Hepatocyte (in vitro differentiated cells): ENCODE measurements at regions not wholly inside any gene's neighbourhood (a gene's known extent, or its start where the extent isn't known, plus 50 kb on each side); places are given as distances from the start of the nearest gene placed in this dataset.
A peak's percentile ranks its signal among the peaks of the same experiment; 100 is the strongest.

Source experiments
- DNase-seq: peaks from one replicate; pipeline ENCODE4 v3.0.0-alpha.2; 2016; ENCODE audit warnings: low spot score
- H2AFZ ChIP-seq: fragments of 200-600 bp; sonication (generic); 2 replicates; pipeline ENCODE4 v1.6.0; 2016; ENCODE audit warnings: antibody characterized with exemption, mild to moderate bottlenecking
- H3K27ac ChIP-seq: fragments of 200-600 bp; sonication (generic); 2 replicates; pipeline ENCODE4 v1.5.1; 2016; ENCODE audit warnings: mild to moderate bottlenecking
- H3K27me3 ChIP-seq: fragments of 200-600 bp; sonication (generic); 2 replicates; pipeline ENCODE4 v1.6.1; 2016
- H3K36me3 ChIP-seq: fragments of 200-600 bp; sonication (generic); replicated peaks from 2 replicates; pipeline ENCODE4 v1.5.1; 2016; ENCODE audit warnings: low read depth; ENCODE audit not compliant: insufficient read depth
- H3K4me1 ChIP-seq: fragments of 200-600 bp; sonication (generic); 2 replicates; pipeline ENCODE4 v1.5.1; 2016; ENCODE audit warnings: mild to moderate bottlenecking, moderate library complexity; ENCODE audit not compliant: insufficient read depth
- H3K4me2 ChIP-seq: fragments of 200-600 bp; sonication (generic); 2 replicates; pipeline ENCODE4 v1.6.0; 2016
- H3K4me3 ChIP-seq: fragments of 200-600 bp; sonication (generic); 2 replicates; pipeline ENCODE4 v1.5.1; 2016; ENCODE audit warnings: mild to moderate bottlenecking
- H3K79me2 ChIP-seq: fragments of 200-600 bp; sonication (generic); 2 replicates; pipeline ENCODE4 v1.6.0; 2017; ENCODE audit warnings: mild to moderate bottlenecking
- H3K9me2 ChIP-seq: fragments of 200-600 bp; sonication (generic); replicated peaks from 2 replicates; pipeline ENCODE4 v1.6.0; 2017; ENCODE audit warnings: mild to moderate bottlenecking; ENCODE audit not compliant: insufficient read depth
- H3K9me3 ChIP-seq: fragments of 200-600 bp; sonication (generic); 2 replicates; pipeline ENCODE4 v1.5.1; 2016; ENCODE audit warnings: low read depth, mild to moderate bottlenecking
- H4K20me1 ChIP-seq: fragments of 200-600 bp; sonication (generic); 2 replicates; pipeline ENCODE4 v1.6.0; 2016; ENCODE audit warnings: mild to moderate bottlenecking; ENCODE audit not compliant: insufficient read depth, poor library complexity, severe bottlenecking
- EZH2 ChIP-seq: fragments of 200-600 bp; sonication (generic); IDR thresholded peaks from 2 replicates; pipeline ENCODE4 v1.6.1; 2016; ENCODE audit warnings: antibody characterized with exemption, mild to moderate bottlenecking, borderline replicate concordance
- EZH2phosphoT487 ChIP-seq: fragments of 200-600 bp; sonication (generic); IDR thresholded peaks from one replicate; pipeline ENCODE4 v1.6.1; 2018; ENCODE audit warnings: antibody characterized with exemption, mild to moderate bottlenecking, low read depth, moderate library complexity; ENCODE audit not compliant: unreplicated experiment, severe bottlenecking
- WGBS: methylation state at CpG from one replicate; pipeline ENCODE4 v1.1.6; 2016; ENCODE audit warnings: low lambda C conversion rate; ENCODE audit errors: missing lambda C conversion rate; 5-methylcytosine and 5-hydroxymethylcytosine counted together
- TF ChIP-seq, protein P1 (sequence below): fragments of 200-600 bp; sonication (generic); IDR thresholded peaks from 2 replicates; pipeline ENCODE4 v1.5.1; 2016; ENCODE audit warnings: antibody characterized with exemption, mild to moderate bottlenecking; ENCODE audit not compliant: poor library complexity

DNA sequence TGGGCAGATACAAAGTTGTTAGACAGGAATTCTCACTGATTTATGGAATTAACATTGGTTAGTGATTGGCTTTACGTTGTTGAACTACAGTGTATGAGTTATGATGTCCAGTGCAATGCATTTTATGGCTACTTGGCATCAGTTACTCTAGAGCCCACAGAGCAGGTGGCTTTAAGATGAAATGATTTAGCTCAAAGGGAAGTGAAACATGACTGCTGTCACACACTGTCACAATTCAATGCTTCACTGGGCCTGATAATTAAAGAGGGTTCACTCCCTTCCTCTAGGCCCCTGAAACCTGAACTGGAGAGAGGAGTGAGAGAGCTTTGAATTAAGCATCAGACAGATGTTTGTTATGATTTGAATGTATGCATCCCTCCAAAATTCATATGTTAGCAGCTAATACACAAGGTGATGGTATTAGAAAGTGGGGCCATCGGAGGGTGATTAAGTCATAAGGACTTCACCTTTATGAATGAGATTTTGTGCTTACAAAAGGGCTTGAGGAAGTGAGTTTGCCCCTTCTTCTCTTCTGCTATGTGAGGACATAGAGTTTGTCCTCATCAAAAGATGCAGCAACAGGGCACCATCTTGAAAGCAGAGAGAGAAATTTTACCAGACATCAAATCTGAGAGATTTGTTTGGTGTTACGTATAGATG, 175.8 kb upstream of the GRIN2B start:
- 89% methylated on average over 3 of the region's 3 CpGs for WGBS
- H3K4me1 ChIP-seq, result no peaks in the 10 kb centered on the region
- no peak overlapping the region for H2AFZ ChIP-seq
- no peaks in the 10 kb centered on the region for H3K79me2 ChIP-seq
- no peaks in the 10 kb centered on the region for H3K9me3 ChIP-seq
- H3K36me3 ChIP-seq, result no peaks in the 10 kb centered on the region
- H4K20me1 ChIP-seq, result no peaks in the 10 kb centered on the region
- no peak overlapping the region for H3K4me3 ChIP-seq
- DNase-seq, result no peak
- H3K9me2 ChIP-seq, result no peaks in the 10 kb centered on the region
- H3K27ac ChIP-seq, result no peak overlapping the region
- TF ChIP-seq, protein P1, sequence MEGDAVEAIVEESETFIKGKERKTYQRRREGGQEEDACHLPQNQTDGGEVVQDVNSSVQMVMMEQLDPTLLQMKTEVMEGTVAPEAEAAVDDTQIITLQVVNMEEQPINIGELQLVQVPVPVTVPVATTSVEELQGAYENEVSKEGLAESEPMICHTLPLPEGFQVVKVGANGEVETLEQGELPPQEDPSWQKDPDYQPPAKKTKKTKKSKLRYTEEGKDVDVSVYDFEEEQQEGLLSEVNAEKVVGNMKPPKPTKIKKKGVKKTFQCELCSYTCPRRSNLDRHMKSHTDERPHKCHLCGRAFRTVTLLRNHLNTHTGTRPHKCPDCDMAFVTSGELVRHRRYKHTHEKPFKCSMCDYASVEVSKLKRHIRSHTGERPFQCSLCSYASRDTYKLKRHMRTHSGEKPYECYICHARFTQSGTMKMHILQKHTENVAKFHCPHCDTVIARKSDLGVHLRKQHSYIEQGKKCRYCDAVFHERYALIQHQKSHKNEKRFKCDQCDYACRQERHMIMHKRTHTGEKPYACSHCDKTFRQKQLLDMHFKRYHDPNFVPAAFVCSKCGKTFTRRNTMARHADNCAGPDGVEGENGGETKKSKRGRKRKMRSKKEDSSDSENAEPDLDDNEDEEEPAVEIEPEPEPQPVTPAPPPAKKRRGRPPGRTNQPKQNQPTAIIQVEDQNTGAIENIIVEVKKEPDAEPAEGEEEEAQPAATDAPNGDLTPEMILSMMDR, result no peak
- no peak for TF ChIP-seq EZH2
- no peak for TF ChIP-seq EZH2phosphoT487
- no peak overlapping the region for H3K4me2 ChIP-seq
- H3K27me3 ChIP-seq, result no peaks in the 10 kb centered on the region

DNA sequence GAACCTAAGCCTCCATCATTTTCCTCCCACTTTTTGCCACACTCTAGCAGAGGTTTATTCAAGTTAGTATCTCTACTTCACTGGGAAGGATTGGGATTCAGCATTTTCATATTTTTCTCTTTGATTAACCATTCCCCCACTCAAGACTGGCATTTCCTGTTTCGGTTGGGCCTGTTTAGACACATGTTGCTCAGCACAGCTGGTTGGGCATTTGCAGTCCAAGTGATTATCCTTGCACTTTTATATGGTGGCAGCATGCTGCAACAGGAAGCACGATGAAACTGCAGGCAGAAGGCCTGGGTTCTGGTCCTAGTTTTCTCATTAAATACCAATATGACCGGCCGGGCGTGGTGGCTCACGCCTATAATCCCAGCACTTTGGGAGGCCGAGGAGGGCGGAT, 182.9 kb upstream of the GRIN2B start:
- Histone ChIP-seq H3K9me2 (no peaks in the 10 kb centered on the region), H3K27ac (no peak overlapping the region), H3K27me3 (no peaks in the 10 kb centered on the region), H3K79me2 (no peaks in the 10 kb centered on the region), H3K4me2 (no peak overlapping the region), H4K20me1 (no peaks in the 10 kb centered on the region), H3K4me1 (no peaks in the 10 kb centered on the region), H3K9me3 (no peaks in the 10 kb centered on the region), H3K36me3 (no peaks in the 10 kb centered on the region), H2AFZ (no peak overlapping the region), H3K4me3 (no peak overlapping the region)
- no peak for DNase-seq
- 93% methylated on average over 8 of the region's 8 CpGs for whole genome bisulfite sequencing
- TF ChIP-seq, protein P1, result no peak
- TF ChIP-seq EZH2 (no peak), EZH2phosphoT487 (no peak)

DNA sequence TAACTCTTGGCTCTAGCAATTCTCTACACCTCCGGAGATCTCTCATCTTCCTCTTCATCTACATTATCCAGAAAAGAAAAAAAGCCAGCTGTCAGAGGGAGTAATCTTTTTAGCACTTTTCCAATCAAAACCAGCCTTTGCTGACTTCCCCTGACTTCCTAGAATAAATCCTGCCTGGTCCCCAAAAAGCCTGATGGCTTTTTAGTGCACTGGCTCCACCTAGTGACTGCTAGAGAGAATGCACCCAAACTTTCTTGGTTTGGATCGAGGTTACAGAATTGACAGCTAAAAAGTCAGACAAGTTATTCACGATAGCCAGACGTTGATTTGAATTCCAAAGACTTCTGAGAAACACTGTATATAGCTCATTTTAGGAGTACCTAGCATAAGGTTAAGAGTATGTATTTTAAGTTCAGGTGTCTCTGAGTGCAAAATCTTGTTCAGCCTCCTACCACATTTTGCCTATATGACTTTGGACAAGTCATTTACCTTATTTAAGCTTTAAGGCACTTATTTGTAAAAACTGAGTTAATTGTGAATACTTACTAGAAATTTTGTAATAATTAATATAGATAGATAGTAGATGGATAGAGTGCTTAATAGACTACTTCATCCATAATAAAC, 185.7 kb upstream of the GRIN2B start:
- no peaks in the 10 kb centered on the region for H4K20me1 ChIP-seq
- no peaks in the 10 kb centered on the region for H3K36me3 ChIP-seq
- H2AFZ ChIP-seq, result no peak overlapping the region
- no peak overlapping the region for H3K27ac ChIP-seq
- DNase-seq, result peak; percentile 66
- H3K4me2 ChIP-seq, result no peak overlapping the region
- TF ChIP-seq EZH2phosphoT487 (no peak), EZH2 (no peak)
- TF ChIP-seq, protein P1, result peak; percentile 97
- no peaks in the 10 kb centered on the region for H3K9me2 ChIP-seq
- H3K9me3 ChIP-seq, result no peaks in the 10 kb centered on the region
- no peaks in the 10 kb centered on the region for H3K4me1 ChIP-seq
- WGBS, result 13% methylated on average over 4 of the region's 4 CpGs
- no peaks in the 10 kb centered on the region for H3K79me2 ChIP-seq
- no peaks in the 10 kb centered on the region for H3K27me3 ChIP-seq
- no peak overlapping the region for H3K4me3 ChIP-seq
